GM12865 (cell line): ENCODE measurements at regions not wholly inside any gene's neighbourhood (a gene's known extent, or its start where the extent isn't known, plus 50 kb on each side); places are given as distances from the start of the nearest gene placed in this dataset.

Experiments used
- DNase-seq: peaks from one replicate; pipeline ENCODE4 v3.0.0; 2010; ENCODE audit warnings: low read depth
- H3K4me3 ChIP-seq: 2 replicates; pipeline ENCODE4 v1.5.1; 2011; ENCODE audit warnings: mild to moderate bottlenecking, low read depth, low read length, control low read depth
- TF ChIP-seq, protein P1 (sequence below): IDR thresholded peaks from 2 replicates; pipeline ENCODE4 v1.5.1; 2011; ENCODE audit warnings: low read length, control low read depth, low read depth, inconsistent platforms; ENCODE audit not compliant: insufficient read depth; ENCODE audit errors: missing control alignments

- DNase-seq = peak; percentile 67
- no peak overlapping the region for H3K4me3 ChIP-seq
- TF ChIP-seq, protein P1, sequence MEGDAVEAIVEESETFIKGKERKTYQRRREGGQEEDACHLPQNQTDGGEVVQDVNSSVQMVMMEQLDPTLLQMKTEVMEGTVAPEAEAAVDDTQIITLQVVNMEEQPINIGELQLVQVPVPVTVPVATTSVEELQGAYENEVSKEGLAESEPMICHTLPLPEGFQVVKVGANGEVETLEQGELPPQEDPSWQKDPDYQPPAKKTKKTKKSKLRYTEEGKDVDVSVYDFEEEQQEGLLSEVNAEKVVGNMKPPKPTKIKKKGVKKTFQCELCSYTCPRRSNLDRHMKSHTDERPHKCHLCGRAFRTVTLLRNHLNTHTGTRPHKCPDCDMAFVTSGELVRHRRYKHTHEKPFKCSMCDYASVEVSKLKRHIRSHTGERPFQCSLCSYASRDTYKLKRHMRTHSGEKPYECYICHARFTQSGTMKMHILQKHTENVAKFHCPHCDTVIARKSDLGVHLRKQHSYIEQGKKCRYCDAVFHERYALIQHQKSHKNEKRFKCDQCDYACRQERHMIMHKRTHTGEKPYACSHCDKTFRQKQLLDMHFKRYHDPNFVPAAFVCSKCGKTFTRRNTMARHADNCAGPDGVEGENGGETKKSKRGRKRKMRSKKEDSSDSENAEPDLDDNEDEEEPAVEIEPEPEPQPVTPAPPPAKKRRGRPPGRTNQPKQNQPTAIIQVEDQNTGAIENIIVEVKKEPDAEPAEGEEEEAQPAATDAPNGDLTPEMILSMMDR = no peak
Observed at GRCh38 chr9:99762470-99762869, 59.2 kb upstream of the NR4A3 start.
